Calu3 (cell line): ENCODE measurements at regions not wholly inside any gene's neighbourhood (a gene's known extent, or its start where the extent isn't known, plus 50 kb on each side); places are given as distances from the start of the nearest gene placed in this dataset.

Experiments
- BruUV-seq: library from RNA; stranded (reverse); fragments of 400-500 nt; replicated peaks from 2 replicates; lab custom pipeline; 2021; lab: Mats Ljungman, UMichigan
- CTCF ChIA-PET: fragments of 300-600 bp; sonication (Branson Sonifier 250); formaldehyde crosslinking; loops from one replicate; lab custom pipeline; 2022; ENCODE audit warnings: antibody characterized with exemption; lab: Charles Lee
- DNase-seq: peaks from one replicate; pipeline ENCODE4 v3.0.0; 2022
- H3K27ac Mint-ChIP-seq: one replicate; pipeline ENCODE4 v1.8.0; 2022; ENCODE audit warnings: mixed read lengths; ENCODE audit not compliant: unreplicated experiment
- H3K27me3 Mint-ChIP-seq: one replicate; pipeline ENCODE4 v1.8.0; 2022; ENCODE audit warnings: mixed read lengths; ENCODE audit not compliant: unreplicated experiment
- H3K36me3 Mint-ChIP-seq: one replicate; pipeline ENCODE4 v1.8.0; 2022; ENCODE audit warnings: mild to moderate bottlenecking, moderate library complexity, mixed read lengths; ENCODE audit not compliant: insufficient read depth, unreplicated experiment
- H3K4me1 Mint-ChIP-seq: one replicate; pipeline ENCODE4 v1.8.0; 2022; ENCODE audit warnings: mild to moderate bottlenecking, low read depth, mixed read lengths; ENCODE audit not compliant: unreplicated experiment
- H3K4me3 Mint-ChIP-seq: one replicate; pipeline ENCODE4 v1.8.0; 2022; ENCODE audit warnings: mild to moderate bottlenecking, low read depth, moderate library complexity, mixed read lengths; ENCODE audit not compliant: unreplicated experiment
- H3K9me3 Mint-ChIP-seq: one replicate; pipeline ENCODE4 v1.8.0; 2022; ENCODE audit warnings: low read depth, mixed read lengths; ENCODE audit not compliant: unreplicated experiment
- intact Hi-C: fragments of 100-400 bp; cut with micrococcal nuclease; formaldehyde crosslinking; loops from one replicate; pipeline ENCODE4 v1.10.0; 2022; ENCODE audit not compliant: unreplicated experiment
- TF ChIP-seq, protein P1 (sequence below): fragments of 200-600 bp; IDR thresholded peaks from one replicate; pipeline ENCODE4 v1.8.0; 2022; ENCODE audit warnings: antibody characterized with exemption; ENCODE audit not compliant: unreplicated experiment

DNA sequence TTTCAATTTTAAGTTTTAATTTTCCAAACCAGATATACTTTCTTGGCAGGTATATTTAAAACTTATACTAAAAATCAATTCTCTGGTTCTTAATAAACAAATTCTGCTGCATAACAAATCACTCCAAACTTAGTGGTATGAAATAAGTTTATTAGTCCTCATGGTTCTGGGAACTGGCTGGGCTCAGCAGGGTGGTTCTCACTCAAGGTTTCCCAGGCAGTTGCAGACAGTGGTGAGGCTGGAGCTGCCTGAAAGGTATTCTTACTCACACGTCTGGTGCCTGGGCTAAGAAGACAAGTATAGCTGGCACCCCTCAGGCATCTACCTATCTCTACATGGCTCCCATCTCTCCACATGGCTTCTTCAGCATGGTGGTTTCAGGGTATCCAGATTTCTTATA is 308.2 kb upstream of the CCDC196 start:
- Mint-ChIP-seq H3K36me3 (no peaks in the 10 kb centered on the region), H3K9me3 (no peaks in the 10 kb centered on the region), H3K27ac (no peak overlapping the region), H3K27me3 (peaks cover 49% of the 10 kb centered on the region), H3K4me1 (no peaks in the 10 kb centered on the region), H3K4me3 (no peak overlapping the region)
- TF ChIP-seq, protein P1, sequence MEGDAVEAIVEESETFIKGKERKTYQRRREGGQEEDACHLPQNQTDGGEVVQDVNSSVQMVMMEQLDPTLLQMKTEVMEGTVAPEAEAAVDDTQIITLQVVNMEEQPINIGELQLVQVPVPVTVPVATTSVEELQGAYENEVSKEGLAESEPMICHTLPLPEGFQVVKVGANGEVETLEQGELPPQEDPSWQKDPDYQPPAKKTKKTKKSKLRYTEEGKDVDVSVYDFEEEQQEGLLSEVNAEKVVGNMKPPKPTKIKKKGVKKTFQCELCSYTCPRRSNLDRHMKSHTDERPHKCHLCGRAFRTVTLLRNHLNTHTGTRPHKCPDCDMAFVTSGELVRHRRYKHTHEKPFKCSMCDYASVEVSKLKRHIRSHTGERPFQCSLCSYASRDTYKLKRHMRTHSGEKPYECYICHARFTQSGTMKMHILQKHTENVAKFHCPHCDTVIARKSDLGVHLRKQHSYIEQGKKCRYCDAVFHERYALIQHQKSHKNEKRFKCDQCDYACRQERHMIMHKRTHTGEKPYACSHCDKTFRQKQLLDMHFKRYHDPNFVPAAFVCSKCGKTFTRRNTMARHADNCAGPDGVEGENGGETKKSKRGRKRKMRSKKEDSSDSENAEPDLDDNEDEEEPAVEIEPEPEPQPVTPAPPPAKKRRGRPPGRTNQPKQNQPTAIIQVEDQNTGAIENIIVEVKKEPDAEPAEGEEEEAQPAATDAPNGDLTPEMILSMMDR: no peak
- intact Hi-C loops: no loop called here
- no TSS peak for BruUV-seq
- no peak for DNase-seq
- CTCF ChIA-PET: no interaction called here

GRCh38 chr14:66196670-66197069 is 289.5 kb upstream of the CCDC196 start:
- peaks cover 2% of the 10 kb centered on the region for H3K9me3 Mint-ChIP-seq
- no peak overlapping the region for H3K27ac Mint-ChIP-seq
- H3K4me3 Mint-ChIP-seq: no peak overlapping the region
- no peaks in the 10 kb centered on the region for H3K36me3 Mint-ChIP-seq
- DNase-seq: no peak
- no peaks in the 10 kb centered on the region for H3K4me1 Mint-ChIP-seq
- CTCF ChIA-PET: no interaction called here
- BruUV-seq: no TSS peak
- TF ChIP-seq, protein P1: no peak
- peaks cover 51% of the 10 kb centered on the region for H3K27me3 Mint-ChIP-seq
- intact Hi-C loops: no loop called here

DNA sequence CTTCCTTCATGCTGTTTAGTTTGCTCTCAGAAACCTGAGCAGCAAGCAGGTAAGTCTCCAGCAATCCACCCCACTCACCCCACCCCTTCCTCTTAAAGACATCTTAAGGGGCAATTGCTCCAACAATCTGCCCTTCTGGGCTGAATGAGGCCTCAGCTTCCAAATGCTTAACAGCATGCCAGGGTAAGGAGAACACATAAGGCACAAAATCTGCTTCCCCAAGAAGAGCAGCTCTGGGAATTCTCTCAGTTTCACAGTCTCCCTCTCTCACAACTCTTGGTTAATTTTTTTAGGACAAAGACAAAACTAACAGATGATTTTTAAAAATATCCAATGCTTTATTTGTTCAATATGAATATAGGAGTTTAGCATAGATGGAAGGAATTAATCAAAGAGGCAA is 288.9 kb upstream of the CCDC196 start:
- DNase-seq: no peak
- Mint-ChIP-seq H3K9me3 (peaks cover 2% of the 10 kb centered on the region), H3K27me3 (peaks cover 57% of the 10 kb centered on the region), H3K27ac (no peak overlapping the region), H3K4me3 (no peak overlapping the region), H3K36me3 (no peaks in the 10 kb centered on the region), H3K4me1 (no peaks in the 10 kb centered on the region)
- TF ChIP-seq, protein P1: no peak
- CTCF ChIA-PET: no interaction called here
- intact Hi-C loops: no loop called here
- no TSS peak for BruUV-seq

DNA sequence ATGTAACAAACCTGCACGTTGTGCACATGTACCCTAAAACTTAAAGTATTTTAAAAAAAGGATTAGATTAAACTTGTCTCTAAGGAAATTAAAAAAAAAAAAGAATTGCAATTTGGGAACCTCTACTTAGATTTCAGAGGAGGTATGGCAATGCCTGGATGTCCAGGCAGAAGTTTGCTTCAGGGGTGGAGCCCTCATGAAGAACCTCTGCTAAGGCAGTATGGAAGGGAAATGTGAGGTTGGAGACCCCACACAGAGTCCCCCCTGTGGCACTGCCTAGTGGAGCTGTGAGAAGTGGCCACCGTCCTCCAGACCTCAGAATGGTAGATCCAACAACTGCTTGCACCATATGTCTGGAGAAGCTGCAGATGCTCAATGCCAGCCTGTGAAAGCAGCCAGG is 279.6 kb upstream of the CCDC196 start:
- H3K4me3 Mint-ChIP-seq: no peak overlapping the region
- no peaks in the 10 kb centered on the region for H3K36me3 Mint-ChIP-seq
- intact Hi-C loops: no loop called here
- peaks cover 25% of the 10 kb centered on the region for H3K27me3 Mint-ChIP-seq
- H3K27ac Mint-ChIP-seq: no peak overlapping the region
- TF ChIP-seq, protein P1: no peak
- CTCF ChIA-PET: no interaction called here
- no peaks in the 10 kb centered on the region for H3K4me1 Mint-ChIP-seq
- DNase-seq: no peak
- no TSS peak for BruUV-seq
- peaks cover 4% of the 10 kb centered on the region for H3K9me3 Mint-ChIP-seq
